ENCODE measurements at regions not wholly inside any gene's neighbourhood (a gene's known extent, or its start where the extent isn't known, plus 50 kb on each side); places are given as distances from the start of the nearest gene placed in this dataset.

GRCh38 chr12:67797185-67797741, 148.7 kb downstream of the DYRK2 start:
- Histone ChIP-seq H2AFZ (ENCODE audit: low read length) (no peak overlapping the region), H4K20me1 (ENCODE audit: insufficient read depth, low read length) (no peaks in the 10 kb centered on the region), H3K4me1 (ENCODE audit: insufficient read depth, low read length) (no peaks in the 10 kb centered on the region), H3K27ac (ENCODE audit: extremely low read length, insufficient read depth, low read length) (no peak overlapping the region), H3K4me3 (replicated peaks in 1 of 3; ENCODE audit: insufficient read depth in 1 of 3, low read depth in 2 of 3, low read length in 3 of 3) (no peak overlapping the region), H3K27me3 (ENCODE audit: control insufficient read depth in 1 of 2, insufficient read depth in 2 of 2, low read length in 2 of 2) (no peaks in the 10 kb centered on the region), H3K79me2 (ENCODE audit: insufficient read depth, low read length) (no peaks in the 10 kb centered on the region), H3K9ac (ENCODE audit: insufficient read depth, low read depth, low read length) (no peak overlapping the region), H3K36me3 (replicated peaks in 1 of 2; ENCODE audit: control insufficient read depth in 1 of 2, insufficient read depth in 2 of 2, low read length in 2 of 2) (no peaks in the 10 kb centered on the region), H3K9me3 (ENCODE audit: low read length) (no peaks in the 10 kb centered on the region), H3K4me2 (ENCODE audit: low read depth, low read length) (no peak overlapping the region)
- BruUV-seq (replicated peaks): no TSS peak
- DNase-seq (ENCODE audit: low spot score) (no peak), ATAC-seq (no peak), FAIRE-seq (no peak)
- 32% methylated on average over 8 of the region's 8 CpGs for WGBS (ENCODE audit: low lambda C conversion rate)
- intact Hi-C loops (cut with micrococcal nuclease; ENCODE audit: unreplicated experiment) (no loop called here), in situ Hi-C loops (cut with HindIII; ENCODE audit: extremely low pct_ligation_motif_present, low pct_unique_long_range_greater_than_20kb) (no loop called here)
- ChIA-PET POLR2A (no interaction called here), CTCF (ENCODE audit: low intra/inter-chr PET ratio, low total read pairs) (no interaction called here)
- TF ChIP-seq ZNF567 (CRISPR knock-in tag; IDR thresholded peaks at IDR 0.05; ENCODE audit: borderline replicate concordance) (no peak), REL (CRISPR knock-in tag; conservative IDR thresholded peaks at IDR 0.05) (no peak), ELF4 (CRISPR knock-in tag; IDR thresholded peaks at IDR 0.05; ENCODE audit: borderline replicate concordance) (no peak), CENPBD1 (CRISPR knock-in tag; IDR thresholded peaks at IDR 0.05; ENCODE audit: borderline replicate concordance, low read depth) (no peak), MLLT10 (CRISPR knock-in tag; IDR thresholded peaks at IDR 0.05) (no peak), ZSCAN25 (CRISPR knock-in tag; IDR thresholded peaks at IDR 0.05) (no peak), ZNF205 (CRISPR knock-in tag; IDR thresholded peaks at IDR 0.05) (no peak), THRA (CRISPR knock-in tag; IDR thresholded peaks at IDR 0.05; ENCODE audit: borderline replicate concordance) (no peak), ZBTB39 (CRISPR knock-in tag; IDR thresholded peaks at IDR 0.05) (no peak), KLF15 (CRISPR knock-in tag; IDR thresholded peaks at IDR 0.05; ENCODE audit: borderline replicate concordance) (no peak), NFIB (CRISPR knock-in tag; IDR thresholded peaks at IDR 0.05; ENCODE audit: borderline replicate concordance) (no peak), NFE2L1 (CRISPR knock-in tag; IDR thresholded peaks at IDR 0.05; ENCODE audit: borderline replicate concordance) (no peak), GZF1 (CRISPR knock-in tag; IDR thresholded peaks at IDR 0.05) (no peak), ZNF276 (CRISPR knock-in tag; IDR thresholded peaks at IDR 0.05; ENCODE audit: low read depth) (no peak), ZNF280B (CRISPR knock-in tag; IDR thresholded peaks at IDR 0.05; ENCODE audit: borderline replicate concordance) (no peak)
